ENCODE measurements at regions not wholly inside any gene's neighbourhood (a gene's known extent, or its start where the extent isn't known, plus 50 kb on each side); places are given as distances from the start of the nearest gene placed in this dataset.
"Not testable (repeated sequence)": the region's sequence is repeated elsewhere in the genome, so short reads cannot be mapped to it uniquely, and the experiment has no call there.

GRCh38 chr12:28998662-28999120, 150.4 kb upstream of the FAR2 start:
- peak; percentile 42 for DNase-seq

- no peak for DNase-seq
Observed at GRCh38 chr12:29004066-29004935, 144.8 kb upstream of the FAR2 start.

- DNase-seq, result no peak
Observed at GRCh38 chr12:29004936-29005304, 144.2 kb upstream of the FAR2 start.

GRCh38 chr12:29008786-29009185, 140.3 kb upstream of the FAR2 start:
- DNase-seq, result no peak

- DNase-seq, result no peak
Observed at GRCh38 chr12:29012673-29013072, 136.4 kb upstream of the FAR2 start.

- not testable (repeated sequence) for DNase-seq
Observed at GRCh38 chr12:29017532-29017931, 131.5 kb upstream of the FAR2 start.

GRCh38 chr12:29023436-29024076, 125.5 kb upstream of the FAR2 start:
- DNase-seq, result no peak

GRCh38 chr12:29024117-29024516, 125.0 kb upstream of the FAR2 start:
- no peak for DNase-seq

- DNase-seq, result no peak
Observed at GRCh38 chr12:29025937-29026336, 123.1 kb upstream of the FAR2 start.

GRCh38 chr12:29026419-29026818, 122.7 kb upstream of the FAR2 start:
- DNase-seq, result no peak

GRCh38 chr12:29029484-29029883, 119.6 kb upstream of the FAR2 start:
- DNase-seq, result not testable (repeated sequence)

- DNase-seq, result no peak
Observed at GRCh38 chr12:29030006-29030405, 119.1 kb upstream of the FAR2 start.

- peak; percentile 60 for DNase-seq
Observed at GRCh38 chr12:29032446-29032845, 116.6 kb upstream of the FAR2 start.

- DNase-seq, result no peak
Observed at GRCh38 chr12:29033519-29033918, 115.6 kb upstream of the FAR2 start.

GRCh38 chr12:29035112-29035511, 114.0 kb upstream of the FAR2 start:
- DNase-seq, result no peak

GRCh38 chr12:29039013-29039412, 110.1 kb upstream of the FAR2 start:
- peak; percentile 96 for DNase-seq

- peak; percentile 91 for DNase-seq
Observed at GRCh38 chr12:29041621-29042020, 107.5 kb upstream of the FAR2 start.

GRCh38 chr12:29043069-29043468, 106.0 kb upstream of the FAR2 start:
- peak; percentile 88 for DNase-seq

GRCh38 chr12:29044799-29045198, 104.3 kb upstream of the FAR2 start:
- no peak for DNase-seq

- DNase-seq, result no peak
Observed at GRCh38 chr12:29048787-29049186, 100.3 kb upstream of the FAR2 start.

GRCh38 chr12:29050503-29050902, 98.6 kb upstream of the FAR2 start:
- DNase-seq, result no peak

GRCh38 chr12:29051221-29051620, 97.9 kb upstream of the FAR2 start:
- DNase-seq, result peak; percentile 39

- DNase-seq, result no peak
Observed at GRCh38 chr12:29053567-29053966, 95.5 kb upstream of the FAR2 start.

All from fibroblast of skin of right quadriceps (primary cell).